GM12878 (cell line): ENCODE measurements at regions not wholly inside any gene's neighbourhood (a gene's known extent, or its start where the extent isn't known, plus 50 kb on each side); places are given as distances from the start of the nearest gene placed in this dataset.

Experiments
- ATAC-seq: fragments of 200-7000 bp; cut with Tn5 transposase; 3 replicates; pipeline ENCODE4 v1.9.1; 2020; ENCODE audit warnings: mild to moderate bottlenecking, moderate library complexity
- BruUV-seq: library from RNA; stranded (reverse); fragments of 400-500 nt; replicated peaks from 2 replicates; lab custom pipeline; 2021; lab: Mats Ljungman, UMichigan
- CTCF ChIA-PET: fragments of 300-600 bp; sonication (Branson Sonifier 250); formaldehyde crosslinking; extraction: SDS; loops from one replicate; lab custom pipeline; 2021; ENCODE audit warnings: inconsistent platforms; lab: Yijun Ruan, JAX
- POLR2A ChIA-PET: fragments of 350-600 bp; formaldehyde crosslinking; extraction: SDS; loops from one replicate; lab custom pipeline; 2021; ENCODE audit warnings: inconsistent platforms; lab: Charles Lee
- RAD21 ChIA-PET: fragments of 300-600 bp; sonication (Branson Sonifier 250); formaldehyde crosslinking; loops from one replicate; lab custom pipeline; 2023; ENCODE audit warnings: antibody characterized with exemption; ENCODE audit not compliant: unreplicated experiment; lab: Charles Lee
- SMC1A ChIA-PET: fragments of 300-600 bp; sonication (Branson Sonifier 250); formaldehyde crosslinking; loops from one replicate; lab custom pipeline; 2023; ENCODE audit not compliant: unreplicated experiment, uncharacterized antibody; lab: Charles Lee
- DNase-seq: peaks from one replicate; pipeline ENCODE4 v3.0.0-alpha.2; 2011; ENCODE audit warnings: low read depth, low spot score
- FAIRE-seq: peaks from 3 replicates; lab custom pipeline; 2011; peaks lifted over from hg19 to GRCh38; lab: Jason Lieb, UNC
- H2AFZ ChIP-seq: 2 replicates; pipeline ENCODE4 v1.6.0; 2011; ENCODE audit warnings: low read depth, low read length, control low read depth; ENCODE audit not compliant: control insufficient read depth
- H3K27ac ChIP-seq: 2 replicates; pipeline ENCODE4 v1.5.1; 2011; ENCODE audit warnings: control low read depth; ENCODE audit not compliant: control insufficient read depth, insufficient read depth
- H3K27me3 ChIP-seq, 2 experiments: replicated peaks in 1 of 2; 2 replicates each; pipeline versions ENCODE4 v1.6.0 to v1.6.1; 2011; ENCODE audit warnings: low read length in 1 of 2; ENCODE audit not compliant: control insufficient read depth in 2 of 2, insufficient read depth in 2 of 2
- H3K36me3 ChIP-seq, 2 experiments: 2 replicates each; pipeline ENCODE4 v1.5.1; 2011; ENCODE audit warnings: low read length in 1 of 2; ENCODE audit not compliant: control insufficient read depth in 2 of 2, insufficient read depth in 2 of 2
- H3K4me1 ChIP-seq: 2 replicates; pipeline ENCODE4 v1.6.1; 2011; ENCODE audit warnings: mild to moderate bottlenecking, low read length, moderate library complexity, mixed read lengths; ENCODE audit not compliant: control insufficient read depth, insufficient read depth
- H3K4me2 ChIP-seq: 2 replicates; pipeline ENCODE4 v1.6.0; 2011; ENCODE audit warnings: control low read depth; ENCODE audit not compliant: control insufficient read depth, insufficient read depth
- H3K4me3 ChIP-seq: fragments of 200-600 bp; sonication (generic); 2 replicates; pipeline ENCODE4 v1.5.1; 2016
- H3K79me2 ChIP-seq: 2 replicates; pipeline ENCODE4 v1.6.0; 2011; ENCODE audit warnings: low read length; ENCODE audit not compliant: control insufficient read depth, insufficient read depth
- H3K9ac ChIP-seq: 2 replicates; pipeline ENCODE4 v1.8.0; 2011; ENCODE audit warnings: low read length, control low read depth, mixed read lengths; ENCODE audit not compliant: control insufficient read depth, insufficient read depth
- H3K9me3 ChIP-seq: replicated peaks from 3 replicates; pipeline ENCODE4 v1.5.1; 2011; ENCODE audit warnings: mild to moderate bottlenecking, low read length; ENCODE audit not compliant: control insufficient read depth, insufficient read depth
- H4K20me1 ChIP-seq: 2 replicates; pipeline ENCODE4 v1.6.0; 2011; ENCODE audit not compliant: control insufficient read depth, insufficient read depth
- ZNF274 ChIP-seq: IDR thresholded peaks from one replicate; pipeline ENCODE4 v1.8.0; 2011; ENCODE audit not compliant: insufficient read length, insufficient read depth
- WGBS: methylation state at CpG from one replicate; pipeline ENCODE4 v1.1.6; 2016; ENCODE audit warnings: low lambda C conversion rate; ENCODE audit not compliant: insufficient replicate concordance, insufficient coverage; ENCODE audit errors: missing lambda C conversion rate; 5-methylcytosine and 5-hydroxymethylcytosine counted together
- in situ Hi-C: fragments of 300-500 bp; cut with MboI; formaldehyde crosslinking; loops from 9 replicates; pipeline ENCODE4 v1.14.3; 2018; ENCODE audit warnings: mixed read lengths
- intact Hi-C: fragments of 100-400 bp; cut with micrococcal nuclease; formaldehyde crosslinking; loops from one replicate; pipeline ENCODE4 v1.14.2; 2022; ENCODE audit not compliant: unreplicated experiment
- TF ChIP-seq, protein P1 (sequence below): fragments of 450-650 bp; IDR thresholded peaks from 2 replicates; pipeline ENCODE4 v1.6.1; 2016; ENCODE audit warnings: mild to moderate bottlenecking, moderate library complexity, borderline replicate concordance
- TF ChIP-seq, protein P2 (sequence below): IDR thresholded peaks from 2 replicates; pipeline ENCODE4 v1.6.1; 2012; ENCODE audit warnings: low read depth, low read length, improper control_type of control experiment

DNA sequence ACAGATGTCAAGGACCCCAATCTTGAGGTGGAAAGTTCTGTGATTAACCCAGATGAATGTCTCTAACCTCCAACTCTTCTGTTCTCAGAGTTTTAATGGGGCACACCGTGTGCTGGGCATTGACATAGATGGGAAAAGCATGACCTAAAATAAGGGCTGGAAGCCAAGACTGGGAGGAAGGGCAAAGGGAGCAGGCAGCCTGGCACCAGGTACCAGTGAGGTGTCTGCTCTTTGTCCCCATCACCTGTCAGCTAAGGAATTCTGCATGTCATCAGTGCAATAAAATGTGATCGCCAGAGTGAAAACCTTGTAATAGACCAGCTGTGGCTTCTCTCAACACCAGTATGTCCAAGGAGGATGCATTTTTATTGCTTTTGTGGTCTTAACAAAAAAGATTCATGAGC is 143.5 kb upstream of the TPM1 start (continued):
- TF ChIP-seq, protein P1, sequence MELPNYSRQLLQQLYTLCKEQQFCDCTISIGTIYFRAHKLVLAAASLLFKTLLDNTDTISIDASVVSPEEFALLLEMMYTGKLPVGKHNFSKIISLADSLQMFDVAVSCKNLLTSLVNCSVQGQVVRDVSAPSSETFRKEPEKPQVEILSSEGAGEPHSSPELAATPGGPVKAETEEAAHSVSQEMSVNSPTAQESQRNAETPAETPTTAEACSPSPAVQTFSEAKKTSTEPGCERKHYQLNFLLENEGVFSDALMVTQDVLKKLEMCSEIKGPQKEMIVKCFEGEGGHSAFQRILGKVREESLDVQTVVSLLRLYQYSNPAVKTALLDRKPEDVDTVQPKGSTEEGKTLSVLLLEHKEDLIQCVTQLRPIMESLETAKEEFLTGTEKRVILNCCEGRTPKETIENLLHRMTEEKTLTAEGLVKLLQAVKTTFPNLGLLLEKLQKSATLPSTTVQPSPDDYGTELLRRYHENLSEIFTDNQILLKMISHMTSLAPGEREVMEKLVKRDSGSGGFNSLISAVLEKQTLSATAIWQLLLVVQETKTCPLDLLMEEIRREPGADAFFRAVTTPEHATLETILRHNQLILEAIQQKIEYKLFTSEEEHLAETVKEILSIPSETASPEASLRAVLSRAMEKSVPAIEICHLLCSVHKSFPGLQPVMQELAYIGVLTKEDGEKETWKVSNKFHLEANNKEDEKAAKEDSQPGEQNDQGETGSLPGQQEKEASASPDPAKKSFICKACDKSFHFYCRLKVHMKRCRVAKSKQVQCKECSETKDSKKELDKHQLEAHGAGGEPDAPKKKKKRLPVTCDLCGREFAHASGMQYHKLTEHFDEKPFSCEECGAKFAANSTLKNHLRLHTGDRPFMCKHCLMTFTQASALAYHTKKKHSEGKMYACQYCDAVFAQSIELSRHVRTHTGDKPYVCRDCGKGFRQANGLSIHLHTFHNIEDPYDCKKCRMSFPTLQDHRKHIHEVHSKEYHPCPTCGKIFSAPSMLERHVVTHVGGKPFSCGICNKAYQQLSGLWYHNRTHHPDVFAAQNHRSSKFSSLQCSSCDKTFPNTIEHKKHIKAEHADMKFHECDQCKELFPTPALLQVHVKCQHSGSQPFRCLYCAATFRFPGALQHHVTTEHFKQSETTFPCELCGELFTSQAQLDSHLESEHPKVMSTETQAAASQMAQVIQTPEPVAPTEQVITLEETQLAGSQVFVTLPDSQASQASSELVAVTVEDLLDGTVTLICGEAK: no peak
- no peak for TF ChIP-seq ZNF274

DNA sequence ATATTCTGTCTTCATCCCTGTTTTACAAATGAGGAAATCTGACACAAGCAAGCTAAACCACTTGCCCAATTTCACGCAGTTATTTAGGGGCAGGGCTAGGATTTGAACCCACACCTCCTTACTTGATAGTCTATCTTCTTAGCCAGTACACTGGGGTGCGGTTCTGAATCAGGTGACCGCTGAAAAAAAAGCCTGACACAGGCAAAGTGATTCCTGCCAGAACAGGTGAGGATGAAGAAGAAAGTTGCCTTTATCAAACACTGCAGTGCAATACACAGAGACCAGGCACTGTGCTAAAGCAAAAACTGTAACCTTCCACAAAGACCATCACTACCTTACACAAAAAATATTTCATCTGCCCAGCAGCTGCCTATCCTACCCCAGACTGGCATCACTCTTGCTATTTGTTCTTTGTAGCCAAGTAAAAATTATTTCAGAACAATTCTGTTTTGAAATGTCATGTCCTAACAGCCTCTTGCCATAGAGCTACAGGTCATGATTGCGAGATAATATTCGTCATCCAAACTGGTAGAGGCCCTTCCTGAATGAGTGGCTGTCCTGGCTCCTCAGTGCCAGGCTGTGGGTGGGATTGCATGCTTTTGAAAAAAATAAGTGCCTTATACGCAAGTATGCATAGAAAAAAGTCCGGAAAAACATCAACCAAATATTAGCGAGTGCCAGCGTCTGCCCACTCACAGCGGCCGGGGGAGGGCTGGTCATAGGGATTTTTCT is 142.3 kb upstream of the TPM1 start:
- DNase-seq (no peak), ATAC-seq (no peak), FAIRE-seq (no peak)
- ChIA-PET CTCF (no interaction called here), SMC1A (no interaction called here), POLR2A (no interaction called here), RAD21 (no interaction called here)
- no TSS peak for BruUV-seq
- Histone ChIP-seq H3K9me3 (no peaks in the 10 kb centered on the region), H2AFZ (no peak overlapping the region), H3K79me2 (no peaks in the 10 kb centered on the region), H4K20me1 (no peaks in the 10 kb centered on the region), H3K36me3 (no peaks in the 10 kb centered on the region), H3K4me3 (no peak overlapping the region), H3K4me2 (no peak overlapping the region), H3K4me1 (no peaks in the 10 kb centered on the region), H3K27ac (no peak overlapping the region), H3K9ac (no peak overlapping the region), H3K27me3 (no peaks in the 10 kb centered on the region; a peak in 2 of 4 replicates)
- intact Hi-C loops (no loop called here), in situ Hi-C loops (no loop called here)
- WGBS: 62% methylated on average over 11 of the region's 11 CpGs
- TF ChIP-seq, protein P2, sequence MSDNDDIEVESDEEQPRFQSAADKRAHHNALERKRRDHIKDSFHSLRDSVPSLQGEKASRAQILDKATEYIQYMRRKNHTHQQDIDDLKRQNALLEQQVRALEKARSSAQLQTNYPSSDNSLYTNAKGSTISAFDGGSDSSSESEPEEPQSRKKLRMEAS: no peak
